Caco-2 (cell line): ENCODE measurements at regions not wholly inside any gene's neighbourhood (a gene's known extent, or its start where the extent isn't known, plus 50 kb on each side); places are given as distances from the start of the nearest gene placed in this dataset.

Source experiments
- BruUV-seq: library from RNA; stranded (reverse); fragments of 400-500 nt; replicated peaks from 2 replicates; lab custom pipeline; 2021; lab: Mats Ljungman, UMichigan
- CTCF ChIA-PET: fragments of 300-600 bp; sonication (Branson Sonifier 250); formaldehyde crosslinking; loops from one replicate; lab custom pipeline; 2022; ENCODE audit warnings: antibody characterized with exemption; lab: Charles Lee
- POLR2A ChIA-PET: fragments of 300-600 bp; sonication (Branson Sonifier 250); formaldehyde crosslinking; loops from one replicate; lab custom pipeline; 2022; ENCODE audit warnings: antibody characterized with exemption; lab: Charles Lee
- DNase-seq, 2 experiments: peaks; one replicate each; pipeline versions ENCODE4 v3.0.0 to v3.0.0-alpha.2; 2020 to 2022
- H3K27me3 ChIP-seq: replicated peaks from 2 replicates; pipeline ENCODE4 v1.6.0; 2011; ENCODE audit warnings: low read length; ENCODE audit not compliant: control insufficient read depth, insufficient read depth
- H3K36me3 ChIP-seq: 2 replicates; pipeline ENCODE4 v1.5.1; 2011; ENCODE audit warnings: low read length; ENCODE audit not compliant: control insufficient read depth, insufficient read depth
- H3K4me1 ChIP-seq: fragments of 250-450 bp; sonication (Bioruptor Pico); 2 replicates; pipeline ENCODE4 v1.5.1; 2020; ENCODE audit warnings: mild to moderate bottlenecking
- H3K4me3 ChIP-seq: 2 replicates; pipeline ENCODE4 v1.5.1; 2011; ENCODE audit warnings: low read depth, mild to moderate bottlenecking, control low read depth, low read length
- H3K9me3 ChIP-seq: fragments of 250-450 bp; sonication (Bioruptor Pico); 2 replicates; pipeline ENCODE4 v1.5.1; 2020; ENCODE audit warnings: mild to moderate bottlenecking, moderate library complexity
- H3K27ac Mint-ChIP-seq: one replicate; pipeline ENCODE4 v1.8.0; 2022; ENCODE audit warnings: mixed read lengths; ENCODE audit not compliant: unreplicated experiment
- H3K27me3 Mint-ChIP-seq: one replicate; pipeline ENCODE4 v1.8.0; 2022; ENCODE audit warnings: mixed read lengths; ENCODE audit not compliant: insufficient read depth, unreplicated experiment
- H3K36me3 Mint-ChIP-seq: one replicate; pipeline ENCODE4 v1.8.0; 2022; ENCODE audit warnings: mild to moderate bottlenecking, mixed read lengths; ENCODE audit not compliant: insufficient read depth, unreplicated experiment
- H3K4me1 Mint-ChIP-seq: one replicate; pipeline ENCODE4 v1.8.0; 2022; ENCODE audit warnings: low read depth, mixed read lengths; ENCODE audit not compliant: unreplicated experiment
- H3K4me3 Mint-ChIP-seq: one replicate; pipeline ENCODE4 v1.8.0; 2022; ENCODE audit warnings: mild to moderate bottlenecking, moderate library complexity, mixed read lengths; ENCODE audit not compliant: unreplicated experiment
- H3K9me3 Mint-ChIP-seq: one replicate; pipeline ENCODE4 v1.8.0; 2022; ENCODE audit warnings: mixed read lengths; ENCODE audit not compliant: unreplicated experiment
- intact Hi-C: fragments of 100-400 bp; cut with micrococcal nuclease; formaldehyde crosslinking; loops from one replicate; pipeline ENCODE4 v1.10.0; 2022; ENCODE audit not compliant: unreplicated experiment
- TF ChIP-seq, protein P1 (sequence below), 2 experiments: fragments of 200-600 bp in 1 of 2; IDR thresholded peaks; 1 replicate in 1 of 2; 2 replicates in 1 of 2; pipeline versions ENCODE4 v1.5.1 to v1.8.0; 2011 to 2022; ENCODE audit warnings: antibody characterized with exemption in 1 of 2, control low read depth in 1 of 2, inconsistent platforms in 1 of 2, low read depth in 1 of 2, low read length in 1 of 2, mild to moderate bottlenecking in 1 of 2, moderate library complexity in 1 of 2; ENCODE audit not compliant: insufficient read depth in 1 of 2, severe bottlenecking in 1 of 2, unreplicated experiment in 1 of 2

- H3K4me1 ChIP-seq: peaks cover 3% of the 10 kb centered on the region; the same call in 1 of the 2 replicates
- no peak for DNase-seq
- Mint-ChIP-seq H3K27me3 (no peaks in the 10 kb centered on the region), H3K4me3 (no peak overlapping the region), H3K9me3 (no peaks in the 10 kb centered on the region), H3K27ac (no peak overlapping the region), H3K36me3 (no peaks in the 10 kb centered on the region), H3K4me1 (no peaks in the 10 kb centered on the region)
- intact Hi-C loops: no loop called here
- no peaks in the 10 kb centered on the region for H3K27me3 ChIP-seq
- no peaks in the 10 kb centered on the region for H3K36me3 ChIP-seq
- 0 out of 2 replicates have a peak, but pooled peaks cover 1% of the 10 kb centered on the region for H3K9me3 ChIP-seq
- BruUV-seq: no TSS peak
- POLR2A ChIA-PET: no interaction called here
- CTCF ChIA-PET: no interaction called here
- no peak overlapping the region for H3K4me3 ChIP-seq
- TF ChIP-seq, protein P1, sequence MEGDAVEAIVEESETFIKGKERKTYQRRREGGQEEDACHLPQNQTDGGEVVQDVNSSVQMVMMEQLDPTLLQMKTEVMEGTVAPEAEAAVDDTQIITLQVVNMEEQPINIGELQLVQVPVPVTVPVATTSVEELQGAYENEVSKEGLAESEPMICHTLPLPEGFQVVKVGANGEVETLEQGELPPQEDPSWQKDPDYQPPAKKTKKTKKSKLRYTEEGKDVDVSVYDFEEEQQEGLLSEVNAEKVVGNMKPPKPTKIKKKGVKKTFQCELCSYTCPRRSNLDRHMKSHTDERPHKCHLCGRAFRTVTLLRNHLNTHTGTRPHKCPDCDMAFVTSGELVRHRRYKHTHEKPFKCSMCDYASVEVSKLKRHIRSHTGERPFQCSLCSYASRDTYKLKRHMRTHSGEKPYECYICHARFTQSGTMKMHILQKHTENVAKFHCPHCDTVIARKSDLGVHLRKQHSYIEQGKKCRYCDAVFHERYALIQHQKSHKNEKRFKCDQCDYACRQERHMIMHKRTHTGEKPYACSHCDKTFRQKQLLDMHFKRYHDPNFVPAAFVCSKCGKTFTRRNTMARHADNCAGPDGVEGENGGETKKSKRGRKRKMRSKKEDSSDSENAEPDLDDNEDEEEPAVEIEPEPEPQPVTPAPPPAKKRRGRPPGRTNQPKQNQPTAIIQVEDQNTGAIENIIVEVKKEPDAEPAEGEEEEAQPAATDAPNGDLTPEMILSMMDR (IDR thresholded peaks at IDR 0.05; ENCODE audit: insufficient read depth in 1 of 2, low read depth in 1 of 2, low read length in 1 of 2, severe bottlenecking in 1 of 2, unreplicated experiment in 1 of 2): no peak
Observed at GRCh38 chr12:105622220-105622619, 291.7 kb downstream of the C12orf75 start.

- DNase-seq: no peak
- ChIA-PET CTCF (no interaction called here), POLR2A (no interaction called here)
- Histone ChIP-seq H3K4me1 (peaks cover 12% of the 10 kb centered on the region), H3K4me3 (no peak overlapping the region), H3K36me3 (no peaks in the 10 kb centered on the region), H3K9me3 (0 out of 2 replicates have a peak, but pooled peaks cover 2% of the 10 kb centered on the region), H3K27me3 (no peaks in the 10 kb centered on the region)
- Mint-ChIP-seq H3K4me1 (no peaks in the 10 kb centered on the region), H3K9me3 (no peaks in the 10 kb centered on the region), H3K36me3 (no peaks in the 10 kb centered on the region), H3K27me3 (no peaks in the 10 kb centered on the region), H3K27ac (no peak overlapping the region), H3K4me3 (no peak overlapping the region)
- intact Hi-C loops: no loop called here
- BruUV-seq: no TSS peak
- TF ChIP-seq, protein P1 (IDR thresholded peaks at IDR 0.05; ENCODE audit: insufficient read depth in 1 of 2, low read depth in 1 of 2, low read length in 1 of 2, severe bottlenecking in 1 of 2, unreplicated experiment in 1 of 2): no peak
Observed at GRCh38 chr12:105622846-105623736, 292.6 kb downstream of the C12orf75 start.

GRCh38 chr12:105626653-105627052 is 296.2 kb downstream of the C12orf75 start:
- no TSS peak for BruUV-seq
- no peaks in the 10 kb centered on the region for H3K27me3 ChIP-seq
- no peak overlapping the region for H3K4me3 ChIP-seq
- H3K4me1 ChIP-seq: peaks cover 12% of the 10 kb centered on the region
- 0 out of 2 replicates have a peak, but pooled peaks cover 2% of the 10 kb centered on the region for H3K9me3 ChIP-seq
- no peaks in the 10 kb centered on the region for H3K36me3 ChIP-seq
- Mint-ChIP-seq H3K36me3 (no peaks in the 10 kb centered on the region), H3K27me3 (no peaks in the 10 kb centered on the region), H3K27ac (no peak overlapping the region), H3K4me1 (no peaks in the 10 kb centered on the region), H3K9me3 (no peaks in the 10 kb centered on the region), H3K4me3 (no peak overlapping the region)
- ChIA-PET POLR2A (no interaction called here), CTCF (no interaction called here)
- intact Hi-C loops: no loop called here
- DNase-seq: no peak
- TF ChIP-seq, protein P1 (IDR thresholded peaks at IDR 0.05; ENCODE audit: insufficient read depth in 1 of 2, low read depth in 1 of 2, low read length in 1 of 2, severe bottlenecking in 1 of 2, unreplicated experiment in 1 of 2): no peak
